HG03103 (cell line): ENCODE measurements at regions not wholly inside any gene's neighbourhood (a gene's known extent, or its start where the extent isn't known, plus 50 kb on each side); places are given as distances from the start of the nearest gene placed in this dataset.
"Not testable (repeated sequence)": the region's sequence is repeated elsewhere in the genome, so short reads cannot be mapped to it uniquely, and the experiment has no call there.

Experiments
- ATAC-seq: cut with Tn5 transposase; IDR thresholded peaks from one replicate; pipeline ENCODE4 v1.9.1; 2021; ENCODE audit warnings: low read depth; ENCODE audit not compliant: unreplicated experiment

- no peak for ATAC-seq
Measured at GRCh38 chr5:100249884-100250269, 285.3 kb upstream of the FAM174A start.

GRCh38 chr5:100249211-100249883 is 285.8 kb upstream of the FAM174A start:
- ATAC-seq = no peak

- no peak for ATAC-seq
Measured at GRCh38 chr5:100232736-100233135, 302.4 kb upstream of the FAM174A start.

- ATAC-seq = no peak
Measured at GRCh38 chr5:100188778-100189177, 346.4 kb upstream of the FAM174A start.

GRCh38 chr5:100188339-100188738 is 346.8 kb upstream of the FAM174A start:
- no peak for ATAC-seq

- ATAC-seq = no peak
Measured at GRCh38 chr5:100186181-100186580, 349.0 kb upstream of the FAM174A start.

- no peak for ATAC-seq
Measured at GRCh38 chr5:100182402-100182801, 352.8 kb upstream of the FAM174A start.

GRCh38 chr5:100175346-100175745 is 359.8 kb upstream of the FAM174A start:
- ATAC-seq = no peak

- peak; percentile 100 for ATAC-seq
Measured at GRCh38 chr5:100165309-100165708, 369.9 kb upstream of the FAM174A start.

- ATAC-seq = no peak
Measured at GRCh38 chr5:100161868-100162267, 373.3 kb upstream of the FAM174A start.

GRCh38 chr5:100157066-100157465 is 378.1 kb upstream of the FAM174A start:
- no peak for ATAC-seq

- no peak for ATAC-seq
Measured at GRCh38 chr5:100148239-100148638, 386.9 kb upstream of the FAM174A start.

GRCh38 chr5:100142607-100143006 is 392.6 kb upstream of the FAM174A start:
- no peak for ATAC-seq

GRCh38 chr5:100131161-100131560 is 404.0 kb upstream of the FAM174A start:
- no peak for ATAC-seq

GRCh38 chr5:100130307-100130706 is 404.9 kb upstream of the FAM174A start:
- ATAC-seq = no peak

GRCh38 chr5:100119903-100120302 is 415.3 kb upstream of the FAM174A start:
- ATAC-seq = no peak

- no peak for ATAC-seq
Measured at GRCh38 chr5:100110497-100110896, 424.7 kb upstream of the FAM174A start.

GRCh38 chr5:100108883-100109282 is 426.3 kb upstream of the FAM174A start:
- ATAC-seq = no peak

- not testable (repeated sequence) for ATAC-seq
Measured at GRCh38 chr5:100103592-100104119, 431.5 kb upstream of the FAM174A start.

- not testable (repeated sequence) for ATAC-seq
Measured at GRCh38 chr5:100101466-100101865, 433.7 kb upstream of the FAM174A start.

GRCh38 chr5:100096328-100096727 is 438.8 kb upstream of the FAM174A start:
- ATAC-seq = not testable (repeated sequence)

- not testable (repeated sequence) for ATAC-seq
Measured at GRCh38 chr5:100080703-100081102, 454.5 kb upstream of the FAM174A start.
